ENCODE measurements at regions not wholly inside any gene's neighbourhood (a gene's known extent, or its start where the extent isn't known, plus 50 kb on each side); places are given as distances from the start of the nearest gene placed in this dataset.
"Not testable (repeated sequence)": the region's sequence is repeated elsewhere in the genome, so short reads cannot be mapped to it uniquely, and the experiment has no call there.

DNA sequence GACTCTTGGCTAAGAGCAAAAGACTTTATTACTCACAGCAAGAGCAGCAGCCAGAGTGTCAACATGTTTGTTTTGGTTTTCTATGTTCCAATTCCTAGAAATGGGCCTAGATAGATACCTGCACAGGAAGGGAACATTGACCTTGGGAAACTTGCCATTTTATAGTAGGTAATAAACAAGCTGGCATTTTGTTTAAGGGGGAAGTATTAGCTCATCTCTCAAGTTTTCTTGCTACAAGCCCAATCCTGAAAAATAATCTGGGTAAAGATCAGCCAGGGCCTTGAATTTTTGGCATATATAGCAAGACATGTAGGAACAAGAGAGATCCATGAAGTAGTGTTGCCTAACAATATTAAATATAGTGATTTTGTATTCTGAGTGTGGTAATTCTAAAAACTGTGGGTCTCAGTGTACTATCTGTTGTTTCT is 51.4 kb upstream of the RGL1 start:
- ChIA-PET CTCF (no interaction called here), POLR2A (no interaction called here)
- TF ChIP-seq, protein P1, sequence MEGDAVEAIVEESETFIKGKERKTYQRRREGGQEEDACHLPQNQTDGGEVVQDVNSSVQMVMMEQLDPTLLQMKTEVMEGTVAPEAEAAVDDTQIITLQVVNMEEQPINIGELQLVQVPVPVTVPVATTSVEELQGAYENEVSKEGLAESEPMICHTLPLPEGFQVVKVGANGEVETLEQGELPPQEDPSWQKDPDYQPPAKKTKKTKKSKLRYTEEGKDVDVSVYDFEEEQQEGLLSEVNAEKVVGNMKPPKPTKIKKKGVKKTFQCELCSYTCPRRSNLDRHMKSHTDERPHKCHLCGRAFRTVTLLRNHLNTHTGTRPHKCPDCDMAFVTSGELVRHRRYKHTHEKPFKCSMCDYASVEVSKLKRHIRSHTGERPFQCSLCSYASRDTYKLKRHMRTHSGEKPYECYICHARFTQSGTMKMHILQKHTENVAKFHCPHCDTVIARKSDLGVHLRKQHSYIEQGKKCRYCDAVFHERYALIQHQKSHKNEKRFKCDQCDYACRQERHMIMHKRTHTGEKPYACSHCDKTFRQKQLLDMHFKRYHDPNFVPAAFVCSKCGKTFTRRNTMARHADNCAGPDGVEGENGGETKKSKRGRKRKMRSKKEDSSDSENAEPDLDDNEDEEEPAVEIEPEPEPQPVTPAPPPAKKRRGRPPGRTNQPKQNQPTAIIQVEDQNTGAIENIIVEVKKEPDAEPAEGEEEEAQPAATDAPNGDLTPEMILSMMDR (IDR thresholded peaks at IDR 0.05; ENCODE audit: insufficient read depth, low read depth, low read length) = no peak
- Histone ChIP-seq H3K27me3 (ENCODE audit: control insufficient read depth, insufficient read depth, low read length) (no peaks in the 10 kb centered on the region), H3K4me3 (ENCODE audit: low read depth, low read length) (no peak overlapping the region), H3K36me3 (ENCODE audit: control insufficient read depth, insufficient read depth, low read length) (no peaks in the 10 kb centered on the region)
- no peak for DNase-seq (ENCODE audit: low read depth)

DNA sequence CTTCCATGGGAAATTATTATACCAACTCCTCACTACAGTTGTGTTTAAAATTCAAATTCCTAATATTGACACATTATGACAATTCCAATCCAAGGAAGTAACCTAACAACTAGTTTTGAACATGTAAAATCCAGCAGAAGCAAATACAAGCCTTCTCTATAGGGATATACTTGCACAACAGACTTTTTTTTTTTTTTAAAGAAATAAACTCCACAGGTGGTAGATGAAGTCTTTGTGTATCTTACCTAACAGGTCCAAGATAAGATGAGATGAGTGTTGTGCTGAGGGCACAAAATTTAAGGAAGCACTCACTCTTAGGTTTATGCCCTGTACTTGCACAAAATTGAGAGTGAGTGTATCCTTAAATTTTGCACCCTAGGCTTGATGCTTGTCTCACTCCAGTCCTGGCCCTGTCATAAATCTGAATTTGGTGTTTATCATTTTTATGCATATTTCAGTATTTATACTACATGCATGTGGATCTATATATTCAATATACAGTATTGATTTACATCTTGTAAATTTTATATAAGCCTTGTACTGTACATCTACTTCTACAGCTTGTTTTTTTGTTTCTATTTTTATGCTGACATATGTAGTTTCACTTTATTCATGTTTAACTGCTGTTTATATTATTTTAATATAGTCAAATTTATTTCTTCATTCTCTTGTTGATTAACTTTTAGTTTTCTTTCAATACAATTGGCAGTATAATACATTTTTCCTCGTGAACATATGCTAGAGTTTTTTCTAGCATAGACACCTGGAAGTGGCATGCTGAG is 60.6 kb upstream of the RGL1 start:
- TF ChIP-seq, protein P1 (IDR thresholded peaks at IDR 0.05; ENCODE audit: insufficient read depth, low read depth, low read length) = no peak
- POLR2A ChIA-PET = no interaction called here
- peaks cover 1% of the 10 kb centered on the region; the same call in 1 of the 2 replicates for H3K36me3 ChIP-seq (ENCODE audit: control insufficient read depth, insufficient read depth, low read length)
- no peak for DNase-seq (ENCODE audit: low read depth)
- no peaks in the 10 kb centered on the region for H3K27me3 ChIP-seq (ENCODE audit: control insufficient read depth, insufficient read depth, low read length)
- H3K4me3 ChIP-seq (ENCODE audit: low read depth, low read length) = no peak overlapping the region
- CTCF ChIA-PET = no interaction called here

DNA sequence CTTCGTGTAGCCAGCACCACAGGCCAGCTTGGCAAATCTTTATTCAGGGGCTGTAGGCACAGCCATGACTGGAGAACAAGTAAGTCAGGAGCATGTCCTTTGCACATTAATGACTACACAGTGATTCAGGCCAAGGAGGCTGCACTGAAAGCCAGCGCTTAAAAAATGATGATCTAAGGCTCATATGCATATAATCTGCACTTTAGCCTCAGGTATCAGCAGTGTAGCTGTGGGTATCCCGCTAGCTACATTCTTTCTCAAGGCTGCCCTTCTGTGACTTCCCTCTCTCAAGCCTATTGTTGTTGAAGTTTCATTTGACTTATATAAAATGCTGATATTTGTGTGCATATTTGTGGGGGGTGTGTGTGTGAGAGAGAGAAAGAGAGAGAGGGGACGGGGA is 62.6 kb upstream of the RGL1 start:
- no peak for DNase-seq (ENCODE audit: low read depth)
- no peak overlapping the region for H3K4me3 ChIP-seq (ENCODE audit: low read depth, low read length)
- ChIA-PET POLR2A (no interaction called here), CTCF (no interaction called here)
- TF ChIP-seq, protein P1 (IDR thresholded peaks at IDR 0.05; ENCODE audit: insufficient read depth, low read depth, low read length) = no peak
- peaks cover 1% of the 10 kb centered on the region; the same call in 1 of the 2 replicates for H3K36me3 ChIP-seq (ENCODE audit: control insufficient read depth, insufficient read depth, low read length)
- no peaks in the 10 kb centered on the region for H3K27me3 ChIP-seq (ENCODE audit: control insufficient read depth, insufficient read depth, low read length)

DNA sequence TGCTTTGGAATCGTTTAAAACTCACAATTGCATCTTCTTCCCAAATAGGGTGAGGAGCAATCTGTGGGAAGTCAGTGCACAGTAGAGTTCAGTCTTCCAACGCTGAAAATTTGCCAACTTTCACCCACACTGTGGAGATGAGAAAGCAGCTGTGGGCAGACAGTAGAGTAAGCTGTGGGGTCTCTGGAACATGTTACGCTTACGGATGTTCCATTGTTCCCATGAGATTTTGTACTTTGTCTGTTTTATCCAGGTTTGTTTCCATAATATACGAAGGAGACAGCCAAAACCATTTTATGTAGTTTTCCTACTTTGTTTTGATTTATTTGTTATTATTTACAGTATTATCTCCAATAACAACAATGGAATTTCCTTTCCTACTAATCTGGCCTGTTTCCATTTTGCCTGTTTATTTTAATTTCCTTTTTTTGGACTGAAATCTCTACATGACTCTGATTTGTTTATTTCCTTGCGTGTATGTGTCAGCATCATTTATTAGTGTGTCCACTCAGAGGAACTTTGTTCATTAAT is 65.1 kb upstream of the RGL1 start:
- Histone ChIP-seq H3K36me3 (ENCODE audit: control insufficient read depth, insufficient read depth, low read length) (peaks cover 1% of the 10 kb centered on the region; the same call in 1 of the 2 replicates), H3K27me3 (ENCODE audit: control insufficient read depth, insufficient read depth, low read length) (no peaks in the 10 kb centered on the region), H3K4me3 (ENCODE audit: low read depth, low read length) (no peak overlapping the region)
- ChIA-PET CTCF (no interaction called here), POLR2A (no interaction called here)
- TF ChIP-seq, protein P1 (IDR thresholded peaks at IDR 0.05; ENCODE audit: insufficient read depth, low read depth, low read length) = no peak
- DNase-seq (ENCODE audit: low read depth) = no peak

DNA sequence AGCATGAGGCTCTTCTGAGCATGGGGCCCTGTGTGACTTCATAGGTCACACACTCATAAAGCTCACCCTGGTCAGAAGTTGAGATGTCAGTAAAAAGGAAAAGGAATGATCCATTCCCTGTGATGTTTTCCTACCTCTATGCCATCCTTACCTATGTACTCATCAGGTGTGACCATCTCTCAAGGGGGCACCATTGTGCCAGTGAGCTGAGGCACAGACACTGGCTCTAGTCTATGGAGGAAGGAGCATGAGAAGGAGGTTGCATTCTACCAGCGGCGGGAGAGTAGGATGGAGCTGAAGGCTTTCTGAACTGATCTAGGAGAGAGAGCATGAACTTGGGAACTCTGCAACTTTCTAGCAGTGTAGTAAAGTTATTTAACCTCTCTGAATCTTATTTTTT is 65.8 kb upstream of the RGL1 start:
- H3K27me3 ChIP-seq (ENCODE audit: control insufficient read depth, insufficient read depth, low read length) = no peaks in the 10 kb centered on the region
- POLR2A ChIA-PET = no interaction called here
- no peak overlapping the region for H3K4me3 ChIP-seq (ENCODE audit: low read depth, low read length)
- no peak for DNase-seq (ENCODE audit: low read depth)
- H3K36me3 ChIP-seq (ENCODE audit: control insufficient read depth, insufficient read depth, low read length) = peaks cover 1% of the 10 kb centered on the region; the same call in 1 of the 2 replicates
- TF ChIP-seq, protein P1 (IDR thresholded peaks at IDR 0.05; ENCODE audit: insufficient read depth, low read depth, low read length) = no peak
- CTCF ChIA-PET = no interaction called here

DNA sequence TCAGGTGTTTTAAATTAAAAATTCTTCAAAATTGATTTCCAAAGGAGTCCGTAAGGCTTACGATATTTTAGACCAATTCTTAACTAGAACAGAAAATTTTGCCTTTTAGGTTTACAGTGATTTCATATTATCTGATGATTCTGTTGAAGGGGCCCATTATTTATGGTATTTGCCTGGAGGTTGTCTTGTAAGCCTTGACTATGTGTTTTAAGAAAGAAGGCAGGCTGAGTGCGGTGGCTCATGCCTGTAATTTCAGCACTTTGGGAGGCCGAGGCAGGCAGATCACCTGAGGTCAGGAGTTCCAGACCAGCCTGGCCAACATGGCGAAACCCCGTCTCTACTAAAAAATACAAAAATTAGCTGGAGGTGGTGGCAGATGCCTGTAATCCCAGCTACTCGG is 67.0 kb upstream of the RGL1 start:
- H3K4me3 ChIP-seq (ENCODE audit: low read depth, low read length); H3K27me3 ChIP-seq (ENCODE audit: control insufficient read depth, insufficient read depth, low read length); H3K36me3 ChIP-seq (ENCODE audit: control insufficient read depth, insufficient read depth, low read length); POLR2A ChIA-PET; CTCF ChIA-PET; DNase-seq (ENCODE audit: low read depth): not testable (repeated sequence)
